Thoracic aorta (tissue), 2 donors: ENCODE measurements at regions not wholly inside any gene's neighbourhood (a gene's known extent, or its start where the extent isn't known, plus 50 kb on each side); places are given as distances from the start of the nearest gene placed in this dataset.

Experiments used
- ATAC-seq: fragments of 150-250 bp; one replicate; pipeline ENCODE4 v1.8.0; 2017; ENCODE audit warnings: low read depth; ENCODE audit not compliant: insufficient number of reproducible peaks, low FRiP score
- DNase-seq: peaks from one replicate; pipeline ENCODE4 v3.0.0-alpha.2; 2020; ENCODE audit warnings: low spot score
- H3K27ac ChIP-seq, 2 donors: fragments of 200-600 bp; sonication (generic); 1 replicate in 1 of 2; 2 replicates in 1 of 2; pipeline ENCODE4 v1.5.1; 2016; ENCODE audit warnings: mild to moderate bottlenecking in 2 of 2, moderate library complexity in 2 of 2
- H3K27me3 ChIP-seq: fragments of 200-600 bp; sonication (generic); replicated peaks from 2 replicates; pipeline ENCODE4 v1.6.0; 2016; ENCODE audit warnings: mild to moderate bottlenecking; ENCODE audit not compliant: insufficient read depth
- H3K36me3 ChIP-seq: fragments of 200-600 bp; sonication (generic); one replicate; pipeline ENCODE4 v1.5.1; 2016
- H3K4me1 ChIP-seq, 2 donors: fragments of 200-600 bp; sonication (generic); 1 replicate in 1 of 2; 2 replicates in 1 of 2; pipeline versions ENCODE4 v1.5.1 to v1.6.0; 2016; ENCODE audit warnings: low read depth in 2 of 2, mild to moderate bottlenecking in 1 of 2; ENCODE audit not compliant: control insufficient read depth in 1 of 2
- H3K4me3 ChIP-seq: fragments of 200-600 bp; sonication (generic); 2 replicates; pipeline ENCODE4 v1.5.1; 2016; ENCODE audit warnings: mild to moderate bottlenecking
- H3K9me3 ChIP-seq: fragments of 200-600 bp; sonication (generic); 2 replicates; pipeline ENCODE4 v1.5.1; 2016
- TF ChIP-seq, protein P1 (sequence below): fragments of 200-600 bp; sonication (generic); IDR thresholded peaks from one replicate; pipeline ENCODE4 v1.5.1; 2019; ENCODE audit warnings: antibody characterized with exemption

DNA sequence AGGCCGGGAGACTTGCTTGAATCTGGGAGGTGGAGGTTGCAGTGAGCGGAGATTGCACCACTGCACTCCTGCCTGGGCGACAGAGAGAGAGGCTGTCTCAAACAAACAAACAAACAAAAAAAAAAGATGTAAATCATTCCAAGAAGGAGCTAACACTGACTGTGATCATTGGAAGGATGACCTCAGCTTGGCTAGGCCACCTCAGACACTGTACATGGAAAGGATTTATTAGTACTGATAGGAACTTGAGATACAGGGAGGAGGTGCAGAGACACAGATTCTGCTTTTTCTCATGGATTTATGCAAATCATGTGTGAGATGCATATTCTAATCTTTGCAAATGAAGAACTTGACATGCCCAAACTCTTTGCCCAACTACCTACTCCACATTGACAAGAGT is 293.6 kb downstream of the HIVEP2 start:
- Histone ChIP-seq H3K27me3 (no peaks in the 10 kb centered on the region), H3K4me3 (no peak overlapping the region)

DNA sequence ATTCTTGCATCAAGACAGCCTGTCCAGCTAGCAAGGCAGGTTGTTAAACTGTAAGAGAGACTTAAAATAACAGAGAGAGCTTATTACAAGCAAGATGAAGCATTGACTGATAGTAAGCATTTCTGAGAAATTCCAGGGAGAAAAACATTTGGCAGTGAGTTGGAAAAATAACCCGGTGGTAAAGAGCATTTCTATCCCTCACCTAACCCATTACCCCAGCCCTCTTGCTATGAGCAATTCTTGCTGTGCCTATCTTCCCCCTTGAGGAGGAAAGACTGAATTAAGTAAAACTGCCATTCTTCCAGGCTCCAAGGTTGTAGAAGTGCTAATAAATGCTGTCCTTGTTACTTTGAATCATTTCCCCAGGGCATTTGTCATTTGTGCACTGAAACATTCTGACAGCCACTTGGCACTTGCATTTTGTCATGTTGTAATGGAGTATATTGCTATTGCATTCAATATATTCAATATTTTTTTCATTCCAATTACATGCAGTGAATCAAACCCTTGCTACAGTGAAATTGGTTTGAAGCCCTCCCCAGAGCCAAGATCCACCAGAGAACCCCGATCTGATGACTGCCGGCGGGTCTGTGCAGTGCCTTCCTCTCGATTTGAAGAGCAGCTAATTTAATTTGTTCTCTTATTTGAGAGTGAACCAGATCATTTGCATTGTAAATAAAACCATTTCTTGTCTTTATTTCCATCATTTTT is 291.1 kb downstream of the HIVEP2 start:
- Histone ChIP-seq H3K27me3 (no peaks in the 10 kb centered on the region), H3K27ac (no peak overlapping the region), H3K4me1 (no peaks in the 10 kb centered on the region), H3K9me3 (no peaks in the 10 kb centered on the region), H3K36me3 (no peaks in the 10 kb centered on the region), H3K4me3 (no peak overlapping the region)
- no peak for ATAC-seq
- no peak for DNase-seq
- TF ChIP-seq, protein P1, sequence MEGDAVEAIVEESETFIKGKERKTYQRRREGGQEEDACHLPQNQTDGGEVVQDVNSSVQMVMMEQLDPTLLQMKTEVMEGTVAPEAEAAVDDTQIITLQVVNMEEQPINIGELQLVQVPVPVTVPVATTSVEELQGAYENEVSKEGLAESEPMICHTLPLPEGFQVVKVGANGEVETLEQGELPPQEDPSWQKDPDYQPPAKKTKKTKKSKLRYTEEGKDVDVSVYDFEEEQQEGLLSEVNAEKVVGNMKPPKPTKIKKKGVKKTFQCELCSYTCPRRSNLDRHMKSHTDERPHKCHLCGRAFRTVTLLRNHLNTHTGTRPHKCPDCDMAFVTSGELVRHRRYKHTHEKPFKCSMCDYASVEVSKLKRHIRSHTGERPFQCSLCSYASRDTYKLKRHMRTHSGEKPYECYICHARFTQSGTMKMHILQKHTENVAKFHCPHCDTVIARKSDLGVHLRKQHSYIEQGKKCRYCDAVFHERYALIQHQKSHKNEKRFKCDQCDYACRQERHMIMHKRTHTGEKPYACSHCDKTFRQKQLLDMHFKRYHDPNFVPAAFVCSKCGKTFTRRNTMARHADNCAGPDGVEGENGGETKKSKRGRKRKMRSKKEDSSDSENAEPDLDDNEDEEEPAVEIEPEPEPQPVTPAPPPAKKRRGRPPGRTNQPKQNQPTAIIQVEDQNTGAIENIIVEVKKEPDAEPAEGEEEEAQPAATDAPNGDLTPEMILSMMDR: no peak

More for the DNA sequence above, 293.6 kb downstream of the HIVEP2 start:
- ATAC-seq: no peak
- H3K36me3 ChIP-seq: no peaks in the 10 kb centered on the region
- no peaks in the 10 kb centered on the region for H3K9me3 ChIP-seq
- TF ChIP-seq, protein P1: no peak
- H3K27ac ChIP-seq: no peak overlapping the region
- H3K4me1 ChIP-seq: no peaks in the 10 kb centered on the region
- no peak for DNase-seq

DNA sequence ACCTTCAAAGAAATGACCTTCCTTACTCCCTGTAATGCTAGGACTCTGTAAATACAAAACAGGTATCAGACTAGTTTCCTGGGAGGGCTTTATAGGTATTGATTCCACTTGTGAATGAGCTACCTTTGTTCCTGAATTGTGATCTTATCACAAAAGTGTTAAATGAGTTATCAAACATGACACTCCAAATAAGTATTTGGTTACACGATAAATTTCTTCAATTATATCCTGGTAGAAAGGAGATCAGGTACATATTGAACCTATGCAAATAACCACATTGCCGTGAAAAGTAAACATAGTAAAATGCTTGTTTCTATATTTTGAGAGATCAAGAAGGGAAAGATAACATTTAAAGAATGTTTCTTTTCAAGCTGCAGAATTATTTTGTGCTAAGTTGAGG is 285.3 kb downstream of the HIVEP2 start:
- ATAC-seq (no peak), DNase-seq (no peak)
- H3K27ac ChIP-seq: no peak overlapping the region
- no peaks in the 10 kb centered on the region for H3K36me3 ChIP-seq
- H3K27me3 ChIP-seq: no peaks in the 10 kb centered on the region
- H3K9me3 ChIP-seq: peaks cover 3% of the 10 kb centered on the region
- no peak overlapping the region for H3K4me3 ChIP-seq
- TF ChIP-seq, protein P1: no peak
- H3K4me1 ChIP-seq: no peaks in the 10 kb centered on the region

DNA sequence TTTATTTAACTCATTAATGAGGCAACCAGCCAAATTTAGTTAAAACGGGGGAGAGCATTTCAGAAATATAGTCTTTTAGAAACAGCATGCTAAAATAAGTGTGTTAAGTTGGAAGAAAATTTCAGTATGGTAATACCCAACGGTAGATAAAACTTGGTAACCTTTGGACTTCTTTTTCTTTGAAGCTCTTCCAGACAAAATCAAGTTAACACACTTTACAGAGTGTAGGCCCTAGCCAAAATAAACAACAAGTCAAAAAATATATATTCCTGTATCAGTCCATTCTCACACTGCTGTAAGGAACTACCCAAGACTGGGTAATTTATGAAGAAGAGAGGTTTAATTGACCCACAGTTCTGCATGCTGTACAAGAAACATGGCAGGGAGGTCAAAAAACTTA is 279.6 kb downstream of the HIVEP2 start:
- Histone ChIP-seq H3K4me3 (no peak overlapping the region), H3K27ac (no peak overlapping the region), H3K4me1 (no peaks in the 10 kb centered on the region), H3K36me3 (no peaks in the 10 kb centered on the region), H3K27me3 (no peaks in the 10 kb centered on the region), H3K9me3 (peaks cover 3% of the 10 kb centered on the region)
- DNase-seq (no peak), ATAC-seq (no peak)
- TF ChIP-seq, protein P1: no peak

DNA sequence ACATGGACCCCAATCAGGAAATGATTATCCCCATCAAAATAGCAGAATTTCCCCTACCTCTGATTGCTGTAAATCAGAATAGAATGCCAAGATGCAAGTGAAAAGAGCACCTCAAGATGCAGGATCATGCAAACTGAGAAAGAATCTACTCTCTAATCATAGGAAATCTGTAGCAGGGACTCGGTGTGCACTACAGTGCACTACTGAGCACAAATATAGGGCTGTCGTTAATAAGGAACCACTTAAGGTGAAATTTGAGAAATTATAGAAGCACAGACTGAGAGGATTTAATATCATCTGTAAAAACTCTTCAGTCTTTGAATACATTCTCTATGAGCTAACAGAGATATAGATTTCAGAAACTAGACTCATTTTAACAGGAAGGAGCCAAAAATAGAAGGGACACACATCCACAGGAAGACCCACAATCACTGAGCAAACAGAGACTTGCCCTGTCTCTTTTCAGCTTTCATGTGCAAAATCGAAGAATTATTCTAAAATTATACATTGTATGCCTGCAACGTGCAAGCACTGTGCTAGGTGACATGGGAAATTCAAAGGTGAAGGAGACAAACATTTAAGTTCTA is 278.3 kb downstream of the HIVEP2 start:
- no peaks in the 10 kb centered on the region for H3K36me3 ChIP-seq
- H3K27ac ChIP-seq: no peak overlapping the region
- TF ChIP-seq, protein P1: no peak
- H3K4me3 ChIP-seq: no peak overlapping the region
- H3K4me1 ChIP-seq: no peaks in the 10 kb centered on the region
- ATAC-seq (no peak), DNase-seq (no peak)
- no peaks in the 10 kb centered on the region for H3K27me3 ChIP-seq
- H3K9me3 ChIP-seq: peaks cover 3% of the 10 kb centered on the region
